ENCODE measurements at regions not wholly inside any gene's neighbourhood (a gene's known extent, or its start where the extent isn't known, plus 50 kb on each side); places are given as distances from the start of the nearest gene placed in this dataset.
"Not testable (repeated sequence)": the region's sequence is repeated elsewhere in the genome, so short reads cannot be mapped to it uniquely, and the experiment has no call there.

DNA sequence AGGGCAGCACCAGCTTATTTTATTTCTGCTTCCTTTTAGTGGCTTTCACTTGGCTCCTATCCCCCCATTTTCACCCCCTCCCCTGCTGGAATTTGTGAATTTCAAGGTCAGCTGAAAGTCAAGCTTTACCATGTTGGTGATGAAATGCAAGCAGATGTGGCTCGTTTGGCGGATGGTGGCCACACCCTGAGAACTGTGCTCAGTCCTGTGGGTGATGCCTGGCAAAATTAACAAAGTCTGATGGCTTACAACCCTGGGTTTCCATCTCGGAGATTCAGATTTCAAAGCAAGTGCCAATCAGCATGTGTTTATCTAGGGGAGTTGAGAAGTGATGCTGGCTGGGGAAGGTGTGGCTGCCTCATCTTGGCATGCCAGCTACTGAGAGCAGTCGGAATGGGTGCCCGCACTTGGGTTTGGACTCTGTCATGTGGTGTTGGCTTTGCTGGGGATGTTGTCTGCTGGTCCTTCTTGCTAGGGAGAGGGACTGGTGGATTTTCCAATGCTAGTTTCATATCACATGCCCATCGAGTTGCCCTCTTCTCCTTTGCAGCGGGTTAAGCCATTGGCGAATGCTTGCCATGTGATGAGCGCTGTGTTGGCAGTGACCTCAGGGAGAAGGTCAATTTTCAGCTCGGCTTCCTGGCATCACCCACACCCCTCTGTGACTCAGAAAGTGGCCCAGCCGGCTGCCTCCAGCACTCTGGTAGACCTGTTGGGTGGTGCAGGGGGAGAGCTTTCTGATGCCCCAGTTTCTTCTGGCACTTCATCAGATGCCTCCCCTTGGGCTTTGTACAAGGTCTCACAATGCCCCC is 77.0 kb upstream of the PITX1 start:
- no peak for DNase-seq

DNA sequence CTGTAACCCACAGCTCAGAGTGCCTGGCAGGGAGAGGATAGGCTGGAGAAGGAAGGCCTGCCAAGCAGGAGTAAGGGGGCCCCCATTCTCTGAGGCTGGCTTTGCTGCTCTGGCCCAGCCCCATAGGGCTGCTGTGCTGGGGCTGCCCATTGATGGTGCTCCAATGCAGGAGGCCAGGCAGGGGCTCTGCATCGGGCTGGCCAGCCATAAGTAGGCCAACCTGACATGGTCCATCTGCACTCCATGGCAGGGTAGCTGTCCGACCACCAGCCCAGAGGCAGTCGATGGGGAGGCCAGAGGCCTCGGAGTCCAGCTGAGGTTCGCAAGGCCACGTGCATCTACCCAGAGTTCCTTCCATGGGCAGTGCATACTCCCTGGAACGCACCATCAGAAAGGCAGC is 75.0 kb upstream of the PITX1 start:
- DNase-seq: no peak

DNA sequence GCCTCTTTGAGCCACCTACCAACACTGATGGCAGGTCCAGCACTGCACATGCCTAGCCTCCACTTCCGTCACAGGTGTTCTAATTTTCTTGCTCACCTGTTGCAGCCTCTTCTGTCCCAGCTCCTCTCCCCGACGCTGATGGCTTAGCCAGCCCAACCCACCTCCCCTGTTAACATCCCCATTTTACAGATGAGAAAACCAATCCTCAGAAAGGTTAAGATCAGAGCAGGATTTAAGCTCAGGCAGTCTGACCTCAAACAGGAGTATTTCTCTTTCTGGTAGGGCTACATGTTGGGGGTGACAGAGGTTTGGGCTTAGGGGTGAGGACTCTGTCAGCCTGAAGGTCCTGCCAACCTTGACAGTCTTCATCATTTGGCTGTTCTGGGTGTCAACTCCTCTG is 74.5 kb upstream of the PITX1 start:
- DNase-seq: no peak

DNA sequence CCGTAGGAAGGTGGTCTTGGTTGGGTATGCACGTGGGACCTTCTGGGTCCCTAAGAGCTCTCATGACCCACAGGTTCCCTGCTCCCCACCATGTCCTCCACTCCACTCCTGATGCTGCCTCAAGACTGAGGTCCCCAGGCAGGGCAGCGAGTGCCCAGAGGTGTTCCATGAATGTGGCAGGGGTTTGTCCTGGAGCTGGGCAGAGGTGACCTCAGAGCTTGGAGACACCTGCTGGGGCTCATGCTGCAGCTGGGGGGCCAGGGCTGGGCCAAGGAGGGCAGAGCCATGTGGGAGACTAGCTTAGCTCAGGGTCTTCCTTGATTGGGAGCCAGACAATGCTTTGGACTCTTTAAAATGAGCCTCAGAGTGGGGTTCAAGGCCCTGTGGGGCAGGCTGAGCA is 74.0 kb upstream of the PITX1 start:
- DNase-seq: no peak

DNA sequence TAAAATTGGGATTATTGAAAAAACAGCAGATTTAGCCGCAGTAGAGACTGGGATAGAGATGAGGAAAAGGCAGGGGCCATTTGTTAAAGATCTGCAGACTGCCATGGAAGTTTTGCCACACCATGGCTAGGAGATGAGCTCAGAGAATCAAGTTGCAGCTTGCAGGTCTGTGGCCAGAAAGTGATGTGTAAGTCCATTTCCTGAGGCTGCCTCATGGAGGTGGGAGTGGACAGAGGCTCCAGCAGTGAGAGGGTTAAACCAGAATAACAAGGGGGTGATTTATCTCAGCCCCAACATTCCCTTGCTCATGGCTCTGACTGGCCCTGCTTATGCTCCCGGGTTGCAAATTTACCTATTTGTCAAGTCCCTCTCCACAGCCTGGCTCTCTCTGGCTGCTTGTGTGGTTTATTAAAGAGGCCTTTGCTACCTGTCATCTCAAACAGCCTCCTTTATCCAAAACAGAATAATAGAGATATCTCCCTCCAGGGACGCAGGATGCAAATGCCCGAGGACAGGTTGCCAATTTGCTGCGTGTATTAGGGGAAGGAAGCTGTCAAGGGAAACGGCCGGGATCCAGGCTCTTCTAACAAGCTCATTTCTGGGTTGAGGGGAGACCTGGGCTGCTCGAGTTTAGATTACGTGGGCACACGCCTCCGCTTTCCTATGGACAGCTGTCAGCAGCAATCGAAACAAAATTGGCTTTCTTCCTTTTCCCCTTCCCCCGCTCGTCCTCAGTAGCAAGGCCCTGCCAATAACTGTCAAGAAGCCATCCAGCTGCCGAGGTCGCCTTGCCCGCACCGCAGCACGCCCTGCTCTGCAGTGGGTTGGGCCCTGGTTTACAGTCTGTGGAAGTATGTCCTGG is 72.8 kb upstream of the PITX1 start:
- no peak for DNase-seq

DNA sequence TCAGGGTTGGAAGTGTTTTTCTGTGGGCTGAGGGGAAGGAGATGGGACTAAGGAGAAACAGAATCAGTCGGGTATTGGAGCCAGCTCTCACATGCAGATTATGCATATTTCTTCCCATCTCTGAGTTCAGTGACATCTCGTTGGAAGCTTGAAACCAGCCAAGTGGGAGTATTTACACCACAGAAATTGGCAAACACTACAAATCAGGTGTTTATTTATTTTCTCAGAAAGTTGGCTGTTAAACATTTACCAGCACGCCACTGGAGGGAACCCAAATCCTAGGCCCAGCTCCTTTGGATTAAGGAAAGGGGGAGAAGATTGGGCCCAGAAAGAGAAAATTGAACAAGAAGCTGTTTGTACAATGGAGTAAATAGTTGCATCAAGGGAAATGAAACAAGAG is 72.1 kb upstream of the PITX1 start:
- DNase-seq: no peak

DNA sequence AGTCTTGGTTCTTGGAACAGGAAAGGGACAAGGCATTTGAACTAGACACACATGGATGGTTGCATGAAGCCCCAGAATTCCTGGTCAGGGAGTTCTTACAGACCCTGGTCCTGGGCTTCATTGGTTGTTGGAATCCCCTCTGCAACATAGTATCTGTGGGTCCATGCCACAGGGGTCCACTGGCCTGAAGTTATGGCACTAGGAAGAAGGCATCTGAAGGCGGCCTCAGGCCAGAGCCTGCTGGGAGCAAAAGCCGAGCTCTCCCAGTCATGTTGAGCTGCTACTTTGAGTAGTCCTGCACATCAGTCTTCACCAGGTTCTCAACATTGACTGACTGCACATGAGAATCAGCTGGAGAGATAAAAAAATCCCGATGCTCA is 71.1 kb upstream of the PITX1 start:
- no peak for DNase-seq

DNA sequence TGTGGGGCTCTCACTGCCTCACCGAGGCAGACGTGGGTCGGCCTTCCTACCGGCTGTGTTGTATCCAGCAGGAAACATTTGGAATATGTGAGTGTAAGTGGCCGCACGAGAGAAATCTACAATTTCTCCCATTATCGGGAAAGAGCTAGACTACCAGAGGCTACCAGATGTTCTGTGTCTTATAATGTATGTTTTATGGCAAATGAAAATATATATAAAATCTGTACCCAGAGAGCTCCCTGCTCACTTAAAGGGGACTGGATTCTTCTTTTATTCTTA is 69.5 kb upstream of the PITX1 start:
- no peak for DNase-seq

DNA sequence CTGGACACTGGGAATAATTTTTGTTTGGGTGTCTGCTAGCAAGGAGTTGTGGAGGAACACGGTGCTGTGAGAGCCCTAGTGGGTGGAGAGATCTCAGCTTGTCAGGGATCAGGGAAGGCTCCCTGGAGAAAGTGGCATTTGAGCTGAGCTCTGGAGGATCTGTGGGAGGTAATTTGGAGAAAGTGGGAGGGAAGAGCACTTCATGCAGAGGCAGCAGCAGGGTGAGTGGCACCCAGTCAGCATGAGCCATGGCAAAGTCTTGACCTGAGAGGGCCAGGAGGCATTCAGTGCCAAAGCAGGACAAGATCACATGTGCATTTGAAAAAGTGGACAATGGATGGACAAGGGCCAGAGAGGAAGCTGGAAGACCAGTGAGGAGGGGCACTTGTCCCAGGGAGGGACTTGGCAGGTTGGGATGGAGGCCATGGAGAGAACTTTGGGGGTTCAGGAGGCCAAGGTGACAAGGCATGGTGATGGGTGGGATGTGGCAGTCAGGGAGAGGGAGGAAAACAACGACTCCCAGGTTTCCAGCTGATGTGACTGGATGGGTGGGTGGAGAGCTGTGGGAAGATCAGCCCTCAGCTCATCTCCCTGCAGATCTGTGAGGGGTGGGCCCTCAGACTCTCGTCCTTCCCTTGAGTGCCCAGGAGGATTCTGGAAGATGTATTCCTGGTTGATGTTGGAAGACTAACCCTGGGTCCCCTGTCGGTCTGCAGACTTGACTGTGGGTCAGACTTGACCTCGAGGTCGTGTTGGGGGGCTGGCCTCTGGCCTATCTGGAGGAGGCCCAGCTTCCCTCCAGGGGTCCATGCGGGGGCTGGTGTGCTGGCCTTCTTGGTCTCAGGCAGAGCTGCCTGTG is 68.9 kb upstream of the PITX1 start:
- DNase-seq: no peak

DNA sequence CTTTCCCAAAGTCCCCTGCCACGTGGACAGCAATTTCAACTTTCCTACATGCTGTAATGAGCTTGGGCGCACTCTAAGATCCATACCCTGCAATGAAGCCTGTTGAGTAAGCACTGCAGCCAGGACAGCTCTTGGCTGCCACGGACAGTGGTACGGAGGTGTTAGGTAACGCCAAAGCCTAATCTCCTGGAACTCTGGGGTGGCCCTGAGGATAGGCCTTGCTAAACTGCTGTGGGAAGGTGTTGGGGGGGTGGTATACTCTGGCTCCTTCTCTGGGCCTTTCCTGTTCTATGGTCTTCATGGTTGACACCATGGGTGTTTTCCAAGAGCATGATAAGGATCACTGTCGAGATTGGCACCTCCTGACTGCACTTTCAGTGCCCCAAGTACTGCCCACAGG is 66.4 kb upstream of the PITX1 start:
- no peak for DNase-seq

DNA sequence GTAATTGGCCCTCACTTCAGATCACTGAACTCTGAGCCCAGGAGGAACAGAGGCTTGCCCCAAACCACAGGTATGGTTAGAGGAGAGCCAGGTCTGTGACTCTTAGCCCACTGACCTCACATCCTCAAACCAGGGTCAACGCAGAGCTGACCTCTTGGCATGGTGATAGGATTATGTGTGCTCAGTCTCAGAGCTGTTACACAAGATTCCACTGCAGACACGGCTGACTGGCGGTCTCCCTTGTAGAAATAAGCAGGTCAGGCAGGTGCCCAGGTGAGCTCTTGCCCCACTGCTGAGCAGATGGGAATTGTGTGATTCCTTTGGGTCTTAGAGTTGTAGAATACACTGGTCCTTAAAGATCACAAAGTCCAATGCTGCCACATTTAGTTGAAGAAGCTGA is 66.0 kb upstream of the PITX1 start:
- no peak for DNase-seq

DNA sequence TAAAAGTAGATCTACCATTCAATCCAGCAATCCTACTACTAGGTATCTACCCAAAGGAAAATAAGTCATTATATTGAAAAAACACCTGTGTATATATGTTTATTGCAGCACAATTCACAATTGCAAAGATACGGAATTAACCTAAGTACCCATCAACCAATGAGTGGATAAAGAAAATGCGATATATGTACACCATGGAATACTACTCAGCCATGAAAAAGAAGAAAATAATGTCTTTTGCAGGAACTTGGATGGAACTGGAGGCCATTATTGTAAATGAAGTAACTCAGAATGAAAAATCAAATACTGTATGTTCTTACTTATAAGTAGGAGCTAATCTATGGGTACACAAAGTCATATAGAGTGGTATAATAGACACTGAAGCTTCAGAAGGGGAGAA is 63.4 kb upstream of the PITX1 start:
- no peak for DNase-seq

DNA sequence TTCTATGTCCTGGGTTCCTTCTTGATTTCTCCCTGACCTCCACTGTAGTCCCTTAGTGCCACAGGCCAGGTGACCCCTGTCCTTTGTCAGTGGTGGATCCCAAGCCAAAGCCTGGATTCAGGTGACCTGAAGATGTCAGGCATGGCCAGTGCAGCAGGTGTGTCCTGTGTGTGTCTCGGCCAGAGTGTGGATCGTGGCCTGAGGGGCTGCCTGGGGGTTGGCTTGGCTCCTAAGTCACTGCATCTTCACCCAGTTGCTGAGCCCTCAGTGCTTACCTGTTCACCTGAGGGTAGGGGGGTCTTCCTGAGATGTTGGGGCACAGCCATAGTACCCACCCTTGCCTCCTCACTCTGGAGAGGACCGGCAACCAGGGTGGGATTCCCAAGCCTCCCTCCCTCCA is 61.8 kb upstream of the PITX1 start:
- DNase-seq: no peak

DNA sequence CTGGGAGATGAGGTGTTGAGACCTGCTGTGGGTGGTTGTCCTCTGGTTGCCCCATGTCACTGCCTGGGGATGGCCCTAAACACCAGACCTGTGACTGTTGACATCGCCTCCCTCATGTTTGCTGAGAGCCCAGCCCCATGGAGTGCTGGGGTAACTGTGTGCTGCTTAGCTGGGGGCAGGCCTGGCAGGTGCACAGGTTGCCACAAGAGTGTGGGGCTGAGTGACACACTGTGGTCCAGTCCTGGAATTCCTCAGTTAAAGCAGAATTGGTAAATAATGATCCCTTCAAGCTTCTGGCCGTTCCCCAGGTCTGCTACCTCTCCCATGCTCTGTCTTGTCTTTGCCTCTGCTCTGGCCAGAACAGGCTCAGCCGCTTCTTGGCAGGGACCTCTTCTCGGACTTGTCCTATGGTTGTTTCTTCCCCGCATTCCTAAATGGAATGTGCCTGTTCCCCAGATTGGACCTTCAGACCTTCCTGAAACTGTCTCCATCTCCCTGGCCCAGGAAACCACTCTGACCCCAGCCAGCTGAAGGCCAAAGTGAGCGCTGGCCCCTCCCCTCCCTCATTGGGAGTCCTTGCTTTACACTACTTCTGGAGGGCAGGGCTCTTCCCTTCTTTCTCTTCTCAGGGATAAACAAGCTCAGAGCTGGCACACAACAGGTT is 61.2 kb upstream of the PITX1 start:
- no peak for DNase-seq

DNA sequence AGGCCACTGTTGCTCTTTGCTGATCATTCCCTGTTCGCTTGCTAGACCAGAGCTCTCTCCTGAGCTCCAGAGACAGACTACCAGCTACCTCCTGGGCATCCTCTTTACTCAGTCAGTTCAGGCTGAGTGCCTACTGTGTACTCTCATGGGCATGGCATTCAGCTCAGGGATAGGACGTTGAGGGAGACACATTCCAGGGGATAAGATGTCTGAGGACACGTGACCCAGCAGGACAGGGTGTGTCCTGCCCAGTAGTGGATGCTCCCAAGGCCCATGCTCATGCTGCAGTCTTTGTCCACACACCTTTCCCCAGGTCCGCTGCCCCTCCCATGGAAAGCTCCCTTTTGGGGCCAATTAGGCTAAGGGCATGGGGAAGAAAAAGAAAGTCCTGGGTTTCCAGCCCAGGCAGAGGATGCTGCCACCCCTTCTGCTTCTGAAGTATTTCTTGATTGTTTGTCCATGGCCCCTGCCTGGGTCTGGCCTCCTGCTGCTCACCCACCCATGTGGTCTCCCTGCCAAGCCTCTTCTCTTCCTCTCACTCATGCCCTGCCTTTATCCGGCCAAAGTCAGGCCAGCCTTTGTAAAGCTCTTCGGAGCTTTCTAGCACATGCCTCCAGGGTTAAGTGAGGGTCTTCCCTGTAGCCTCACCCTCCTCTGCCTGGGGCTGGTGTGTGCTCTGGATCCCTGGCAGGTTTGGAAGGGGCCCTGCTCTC is 60.5 kb upstream of the PITX1 start:
- DNase-seq: no peak

DNA sequence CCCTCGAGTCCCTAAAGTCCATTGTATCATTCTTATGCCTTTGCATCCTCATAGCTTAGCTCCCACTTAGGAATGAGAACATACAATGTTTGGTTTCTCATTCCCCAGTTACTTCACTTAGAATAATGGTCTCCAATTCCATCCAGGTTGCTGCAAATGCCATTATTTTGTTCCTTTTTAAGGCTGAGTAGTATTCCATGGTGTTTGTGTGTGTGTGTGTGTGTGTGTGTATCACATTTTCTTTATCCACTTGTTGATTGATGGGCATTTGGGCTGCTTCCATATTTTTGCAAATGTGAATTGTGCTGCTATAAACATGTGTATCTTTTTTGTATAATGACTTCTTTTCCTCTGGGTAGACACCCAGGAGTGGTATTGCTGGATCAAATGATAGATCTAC is 59.5 kb upstream of the PITX1 start:
- not testable (repeated sequence) for DNase-seq

DNA sequence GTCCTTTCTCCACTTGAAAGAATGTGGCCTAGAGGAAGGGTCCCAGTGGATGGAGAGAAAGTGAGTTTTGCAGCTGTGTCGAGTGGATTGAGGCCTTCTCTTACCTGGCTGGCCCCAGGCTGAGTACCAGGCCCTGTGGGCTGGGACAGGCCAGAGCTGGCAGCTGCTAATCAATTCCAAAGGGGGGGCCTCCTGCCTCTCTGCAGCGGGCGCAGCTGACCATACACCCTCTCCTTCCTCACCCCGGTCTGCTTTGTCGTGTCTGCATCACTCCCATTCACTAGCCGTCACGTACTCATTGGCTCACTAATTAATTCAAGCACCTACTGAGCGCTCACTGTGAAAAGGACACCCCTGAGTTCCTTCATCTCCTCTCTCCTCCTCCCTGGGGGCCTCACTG is 58.4 kb upstream of the PITX1 start:
- DNase-seq: no peak

DNA sequence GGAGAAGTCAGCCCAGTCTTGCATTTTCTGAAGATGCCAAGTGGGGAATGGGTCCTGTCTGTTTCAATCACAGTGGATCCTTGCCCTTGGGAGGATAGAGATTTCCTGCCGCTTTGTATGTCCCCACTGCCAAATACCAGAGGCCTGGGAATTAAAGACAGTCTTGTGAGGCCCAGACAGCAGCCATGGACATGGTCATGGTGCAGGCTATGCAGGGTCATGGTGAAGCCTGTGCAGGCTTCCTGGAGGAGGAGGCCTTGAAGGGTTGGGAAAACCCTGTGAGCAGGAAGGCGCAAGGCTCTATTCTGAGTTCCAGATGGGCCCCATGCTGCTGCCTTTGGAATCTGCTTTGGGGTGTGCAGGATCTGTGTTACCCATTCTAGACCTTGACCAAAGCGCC is 57.3 kb upstream of the PITX1 start:
- no peak for DNase-seq

DNA sequence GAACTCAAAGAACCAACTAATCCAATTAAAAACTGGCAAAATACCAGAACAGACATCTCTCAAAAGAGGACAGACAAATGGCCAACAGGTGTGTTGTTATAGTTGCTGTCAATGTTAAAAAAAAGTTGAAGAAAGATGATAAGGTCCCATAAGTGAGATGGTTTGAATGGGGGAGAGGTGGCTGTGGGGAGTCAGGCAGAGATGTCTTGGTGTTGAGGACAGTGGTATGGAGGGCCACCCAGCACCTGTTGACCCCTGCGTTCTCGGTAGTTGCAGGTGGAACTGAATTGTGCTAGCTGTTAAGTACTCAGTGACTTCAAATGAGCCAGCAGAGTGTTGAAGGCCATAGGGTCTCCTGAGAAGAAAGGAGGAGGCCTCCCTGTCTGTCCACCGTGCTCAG is 55.9 kb upstream of the PITX1 start:
- no peak for DNase-seq

DNA sequence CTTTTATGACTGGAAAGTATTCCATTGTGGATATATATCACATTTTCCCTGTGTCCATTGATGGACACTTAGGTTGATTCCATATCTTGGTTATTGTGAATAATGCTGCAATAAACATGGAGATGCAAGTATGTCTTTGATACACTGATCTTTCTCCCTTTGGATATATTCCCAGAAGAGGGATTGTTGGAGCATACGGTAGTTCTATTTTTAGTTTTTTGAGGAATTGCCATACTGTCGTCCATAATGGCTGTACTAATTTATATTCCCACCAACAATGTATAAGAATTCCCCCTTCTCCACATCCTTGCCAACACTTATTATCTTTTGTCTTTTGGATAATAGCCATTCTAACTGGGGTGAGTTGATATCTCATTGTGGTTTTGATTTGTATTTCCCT is 54.9 kb upstream of the PITX1 start:
- no peak for DNase-seq

DNA sequence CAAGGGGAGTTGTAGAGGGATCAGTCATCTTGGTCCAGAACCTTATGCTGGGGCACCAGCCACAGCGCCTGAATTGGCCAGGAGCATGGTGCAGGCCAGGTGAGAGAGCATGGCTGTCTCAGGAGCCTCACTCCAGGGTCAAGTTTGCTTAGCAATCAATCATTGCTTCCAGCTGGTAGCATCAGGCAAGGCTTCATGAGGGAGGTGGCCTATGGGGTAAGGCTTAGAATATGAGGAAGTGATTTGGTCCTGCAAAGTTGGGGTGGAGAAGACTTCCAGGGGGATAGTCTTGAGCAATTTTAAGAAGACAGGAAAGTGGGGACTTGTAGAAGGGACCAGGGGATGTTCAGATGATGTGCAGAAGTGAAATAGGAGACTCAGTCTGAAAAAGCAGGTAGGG is 53.9 kb upstream of the PITX1 start:
- no peak for DNase-seq

DNA sequence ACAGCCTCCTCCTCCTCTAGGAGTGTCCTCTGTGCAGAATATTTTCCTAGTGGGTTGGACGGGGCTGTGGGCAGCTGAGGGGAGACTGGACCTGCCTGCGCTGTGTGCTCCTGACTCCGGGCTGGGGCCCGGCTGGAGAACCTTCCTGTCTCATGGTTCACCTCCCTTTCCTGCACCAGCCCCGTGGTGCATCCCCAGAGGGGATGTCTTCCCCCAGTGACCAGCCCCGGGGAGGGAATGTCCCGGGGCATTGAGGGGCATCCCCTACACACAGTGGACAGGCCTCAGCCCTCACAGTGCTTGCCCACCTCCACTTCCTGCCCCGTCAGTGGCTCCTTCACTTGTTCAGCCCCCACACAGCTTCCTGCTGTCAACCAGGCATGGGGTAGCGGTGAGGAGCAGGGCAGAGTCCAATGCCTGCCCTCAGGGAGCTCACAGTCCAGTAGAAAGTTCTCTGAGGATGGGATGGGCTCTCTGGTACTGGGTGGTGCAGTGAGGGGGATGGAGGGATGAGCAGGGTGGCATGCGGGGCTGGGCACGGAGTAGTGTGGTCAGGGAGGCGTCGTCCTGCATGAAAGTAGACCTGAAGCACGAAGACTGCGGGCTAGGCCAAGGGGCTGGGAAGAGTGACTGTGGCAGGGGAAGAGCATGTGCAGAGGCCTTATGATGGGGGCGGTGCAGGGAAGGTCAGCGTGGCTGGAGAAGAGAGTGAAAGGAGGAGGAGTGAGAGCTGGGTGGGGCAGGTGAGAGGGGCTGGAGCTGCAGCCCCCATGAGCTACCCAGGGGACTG is 52.1 kb upstream of the PITX1 start:
- no peak for DNase-seq

Measured in stimulated activated CD8-positive, alpha-beta memory T cell treated with anti-CD3 and anti-CD28 coated beads, Interleukin-4, amount 100 ng/mL, for 48 hours (primary cell).